K562 (cell line): ENCODE measurements at regions not wholly inside any gene's neighbourhood (a gene's known extent, or its start where the extent isn't known, plus 50 kb on each side); places are given as distances from the start of the nearest gene placed in this dataset.

Source experiments
- ATAC-seq: fragments of 200-7000 bp; cut with Tn5 transposase; 3 replicates; pipeline ENCODE4 v1.9.1; 2020; ENCODE audit warnings: moderate library complexity
- BruUV-seq: library from RNA; stranded (reverse); fragments of 400-500 nt; replicated peaks from 2 replicates; lab custom pipeline; 2021; lab: Mats Ljungman, UMichigan
- CTCF ChIA-PET: fragments of 300-600 bp; formaldehyde crosslinking; extraction: SDS; loops from one replicate; lab custom pipeline; 2021; ENCODE audit warnings: low intra/inter-chr PET ratio; lab: Yijun Ruan, JAX
- POLR2A ChIA-PET: fragments of 300-600, 350-650 bp; sonication (Branson Sonifier 250); formaldehyde crosslinking; extraction: SDS; loops from one replicate; lab custom pipeline; 2021; ENCODE audit warnings: antibody characterized with exemption, inconsistent platforms; lab: Yijun Ruan, JAX
- DNase-seq, 4 experiments: peaks; one replicate each; pipeline versions ENCODE4 v3.0.0 to v3.0.0-alpha.2; 2011 to 2018; ENCODE audit warnings: low spot score in 3 of 4, mixed read lengths in 3 of 4; ENCODE audit errors: extremely low read depth in 1 of 4
- FAIRE-seq: peaks from 2 replicates; lab custom pipeline; 2011; peaks lifted over from hg19 to GRCh38; lab: Jason Lieb, UNC
- H2AFZ ChIP-seq: 2 replicates; pipeline ENCODE4 v1.6.0; 2011; ENCODE audit warnings: low read depth, low read length, control low read depth, inconsistent platforms
- H3K27ac ChIP-seq: fragments of 200-600 bp; 3 replicates; pipeline ENCODE4 v1.8.0; 2011; ENCODE audit warnings: low read depth, mild to moderate bottlenecking, control low read depth, inconsistent platforms, low read length, moderate library complexity, mixed read lengths; ENCODE audit errors: extremely low read depth
- H3K27me3 ChIP-seq, 2 experiments: fragments of 300-600 bp in 1 of 2; 2 replicates in 1 of 2; 3 replicates in 1 of 2; pipeline versions ENCODE4 v1.6.0 to v1.8.0; 2011; ENCODE audit warnings: inconsistent platforms in 2 of 2, low read length in 2 of 2, mild to moderate bottlenecking in 1 of 2, mixed read lengths in 1 of 2, moderate library complexity in 1 of 2; ENCODE audit not compliant: control insufficient read depth in 2 of 2, insufficient read depth in 2 of 2
- H3K36me3 ChIP-seq: fragments of 300-600 bp; 3 replicates; pipeline ENCODE4 v1.8.0; 2011; ENCODE audit warnings: mild to moderate bottlenecking, low read length, inconsistent platforms; ENCODE audit not compliant: control insufficient read depth, insufficient read depth
- H3K4me1 ChIP-seq, 2 experiments: fragments of 200-600 bp in 1 of 2; replicated peaks in 1 of 2; 2 replicates in 1 of 2; 3 replicates in 1 of 2; pipeline versions ENCODE4 v1.5.1 to v1.8.0; 2011; ENCODE audit warnings: inconsistent platforms in 2 of 2, low read length in 2 of 2, mild to moderate bottlenecking in 1 of 2, mixed read lengths in 1 of 2, moderate library complexity in 1 of 2; ENCODE audit not compliant: control insufficient read depth in 2 of 2, insufficient read depth in 2 of 2
- H3K4me2 ChIP-seq: 2 replicates; pipeline ENCODE4 v1.6.1; 2011; ENCODE audit warnings: low read length, control low read depth, inconsistent platforms, mixed read lengths; ENCODE audit not compliant: insufficient read depth
- H3K4me3 ChIP-seq: fragments of 200-600 bp; sonication (generic), shearing (Covaris generic); 2 replicates; pipeline ENCODE4 v1.5.1; 2016; ENCODE audit warnings: control low read depth, inconsistent platforms
- H3K79me2 ChIP-seq: fragments of 200-600 bp; 3 replicates; pipeline ENCODE4 v1.8.0; 2011; ENCODE audit warnings: low read length, inconsistent platforms; ENCODE audit not compliant: control insufficient read depth, insufficient read depth
- H3K9ac ChIP-seq, 2 experiments: 2 replicates each; pipeline versions ENCODE4 v1.6.0 to v1.6.1; 2011; ENCODE audit warnings: low read depth in 2 of 2, low read length in 2 of 2, control low read depth in 1 of 2, inconsistent platforms in 1 of 2, mild to moderate bottlenecking in 1 of 2, mixed read lengths in 1 of 2; ENCODE audit not compliant: insufficient read depth in 1 of 2
- H3K9me1 ChIP-seq: one replicate; pipeline ENCODE4 v1.6.0; 2011; ENCODE audit warnings: inconsistent platforms, mild to moderate bottlenecking, low read length, moderate library complexity; ENCODE audit not compliant: control insufficient read depth, insufficient read depth
- H3K9me3 ChIP-seq: replicated peaks from 2 replicates; pipeline ENCODE4 v1.5.1; 2011; ENCODE audit warnings: low read depth, low read length, inconsistent platforms; ENCODE audit not compliant: control insufficient read depth, insufficient read depth
- H4K20me1 ChIP-seq: replicated peaks from 2 replicates; pipeline ENCODE4 v1.6.1; 2011; ENCODE audit warnings: low read length, inconsistent platforms, mixed read lengths; ENCODE audit not compliant: control insufficient read depth, insufficient read depth
- CXXC5 ChIP-seq: fragments of 250-450 bp; sonication (Bioruptor Pico); IDR thresholded peaks from 2 replicates; pipeline ENCODE4 v1.8.0; 2022; ENCODE audit warnings: inconsistent platforms, mild to moderate bottlenecking, moderate library complexity
- HCFC1 ChIP-seq: IDR thresholded peaks from 2 replicates; pipeline ENCODE4 v1.6.1; 2012; ENCODE audit warnings: low read depth, low read length, improper control_type of control experiment
- HOXB6 ChIP-seq: fragments of 250-450 bp; sonication (Bioruptor Pico); IDR thresholded peaks from 2 replicates; pipeline ENCODE4 v1.5.1; 2022; ENCODE audit warnings: mild to moderate bottlenecking, borderline replicate concordance
- KAT2B ChIP-seq: IDR thresholded peaks from one replicate; pipeline ENCODE4 v1.6.1; 2012; ENCODE audit warnings: low read depth, mild to moderate bottlenecking, control low read depth, inconsistent platforms, low read length, moderate library complexity
- NBN ChIP-seq: fragments of 450-650 bp; IDR thresholded peaks from 2 replicates; pipeline ENCODE4 v1.6.1; 2016; ENCODE audit warnings: low read depth, mild to moderate bottlenecking
- PPARD ChIP-seq: fragments of 250-450 bp; sonication (Bioruptor Pico); IDR thresholded peaks from 2 replicates; pipeline ENCODE4 v1.8.0; 2022; ENCODE audit warnings: inconsistent platforms, mild to moderate bottlenecking, moderate library complexity
- STAT5A ChIP-seq: IDR thresholded peaks from 2 replicates; pipeline ENCODE4 v1.6.1; 2012; ENCODE audit warnings: low read length, inconsistent platforms, borderline replicate concordance
- THRAP3 ChIP-seq: fragments of 450-650 bp; IDR thresholded peaks from 2 replicates; pipeline ENCODE4 v1.6.1; 2016; ENCODE audit warnings: mild to moderate bottlenecking, inconsistent platforms, borderline replicate concordance
- ZC3H4 ChIP-seq: sonication (generic); formaldehyde crosslinking; IDR thresholded peaks from 2 replicates; pipeline ENCODE4 v1.9.0; 2021; ENCODE audit warnings: missing genetic modification reagents, borderline replicate concordance
- ZC3H8 ChIP-seq: fragments of 450-650 bp; IDR thresholded peaks from 2 replicates; pipeline ENCODE4 v1.6.1; 2017
- ZNF239 ChIP-seq: fragments of 250-450 bp; sonication (Bioruptor Pico); IDR thresholded peaks from 2 replicates; pipeline ENCODE4 v1.4.0; 2020; ENCODE audit warnings: mild to moderate bottlenecking
- ZNF354B ChIP-seq: fragments of 250-450 bp; sonication (Bioruptor Pico); IDR thresholded peaks from 2 replicates; pipeline ENCODE4 v1.4.0; 2020
- ZNF707 ChIP-seq: fragments of 250-450 bp; sonication (Bioruptor Pico); conservative IDR thresholded peaks from 2 replicates; pipeline ENCODE4 v1.8.0; 2022; ENCODE audit warnings: inconsistent platforms, mild to moderate bottlenecking, moderate library complexity
- ZNF830 ChIP-seq: fragments of 250-450 bp; sonication (Bioruptor Pico); IDR thresholded peaks from 2 replicates; pipeline ENCODE4 v1.5.0; 2021; ENCODE audit warnings: mild to moderate bottlenecking
- WGBS: fragments of 100-300 bp; shearing (Covaris generic); methylation state at CpG from one replicate; pipeline ENCODE4 v1.1.6; 2016; ENCODE audit warnings: low coverage, mixed read lengths; ENCODE audit not compliant: insufficient coverage; ENCODE audit errors: missing lambda C conversion rate; 5-methylcytosine and 5-hydroxymethylcytosine counted together
- in situ Hi-C: fragments of 300-500 bp; cut with MboI; formaldehyde crosslinking; loops from 4 replicates; pipeline ENCODE4 v1.15.0; 2018; ENCODE audit warnings: inconsistent platforms, mixed read lengths
- intact Hi-C: fragments of 100-400 bp; cut with micrococcal nuclease; formaldehyde crosslinking; loops from 2 replicates; pipeline ENCODE4 v1.14.2; 2022
- TF ChIP-seq, protein P1 (sequence below): fragments of 450-650 bp; IDR thresholded peaks from 2 replicates; pipeline ENCODE4 v1.6.1; 2016
- TF ChIP-seq, protein P2 (sequence below): sonication (generic); formaldehyde crosslinking; IDR thresholded peaks from 2 replicates; pipeline ENCODE4 v1.8.0; 2022; ENCODE audit warnings: missing genetic modification reagents, mild to moderate bottlenecking, borderline replicate concordance
- TF ChIP-seq, protein P3 (sequence below): fragments of 250-450 bp; sonication (Bioruptor Pico); IDR thresholded peaks from 2 replicates; pipeline ENCODE4 v1.5.0; 2020; ENCODE audit warnings: mild to moderate bottlenecking
- TF ChIP-seq, protein P4 (sequence below): fragments of 250-450 bp; sonication (Bioruptor Pico); IDR thresholded peaks from 2 replicates; pipeline ENCODE4 v1.8.0; 2021; ENCODE audit warnings: moderate library complexity, mild to moderate bottlenecking, inconsistent platforms

DNA sequence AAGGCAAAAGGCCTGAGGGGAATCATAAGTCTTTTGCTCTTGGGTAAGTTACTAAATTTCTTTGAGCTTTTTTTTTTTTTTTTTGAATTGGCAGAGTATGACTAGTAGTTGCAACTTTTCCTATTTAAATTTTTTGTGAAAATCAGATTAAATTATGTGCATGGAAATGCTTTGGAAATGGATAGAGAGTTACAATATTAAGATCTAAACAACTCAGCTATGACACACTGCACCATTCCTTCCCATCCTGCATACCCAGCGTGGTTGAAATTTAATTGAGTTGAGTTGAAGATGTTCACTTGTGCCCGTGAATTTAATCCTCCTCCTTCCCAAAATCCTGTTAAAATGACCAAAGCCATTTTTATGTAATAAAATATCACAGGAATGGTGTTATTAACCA, 296.4 kb downstream of the ACTL7B start (continued):
- no peak for TF ChIP-seq ZNF354B (CRISPR knock-in tag)
- no peak for TF ChIP-seq THRAP3
- TF ChIP-seq, protein P1, sequence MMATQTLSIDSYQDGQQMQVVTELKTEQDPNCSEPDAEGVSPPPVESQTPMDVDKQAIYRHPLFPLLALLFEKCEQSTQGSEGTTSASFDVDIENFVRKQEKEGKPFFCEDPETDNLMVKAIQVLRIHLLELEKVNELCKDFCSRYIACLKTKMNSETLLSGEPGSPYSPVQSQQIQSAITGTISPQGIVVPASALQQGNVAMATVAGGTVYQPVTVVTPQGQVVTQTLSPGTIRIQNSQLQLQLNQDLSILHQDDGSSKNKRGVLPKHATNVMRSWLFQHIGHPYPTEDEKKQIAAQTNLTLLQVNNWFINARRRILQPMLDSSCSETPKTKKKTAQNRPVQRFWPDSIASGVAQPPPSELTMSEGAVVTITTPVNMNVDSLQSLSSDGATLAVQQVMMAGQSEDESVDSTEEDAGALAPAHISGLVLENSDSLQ = no peak
- no peak for TF ChIP-seq KAT2B
- TF ChIP-seq NBN = no peak

DNA sequence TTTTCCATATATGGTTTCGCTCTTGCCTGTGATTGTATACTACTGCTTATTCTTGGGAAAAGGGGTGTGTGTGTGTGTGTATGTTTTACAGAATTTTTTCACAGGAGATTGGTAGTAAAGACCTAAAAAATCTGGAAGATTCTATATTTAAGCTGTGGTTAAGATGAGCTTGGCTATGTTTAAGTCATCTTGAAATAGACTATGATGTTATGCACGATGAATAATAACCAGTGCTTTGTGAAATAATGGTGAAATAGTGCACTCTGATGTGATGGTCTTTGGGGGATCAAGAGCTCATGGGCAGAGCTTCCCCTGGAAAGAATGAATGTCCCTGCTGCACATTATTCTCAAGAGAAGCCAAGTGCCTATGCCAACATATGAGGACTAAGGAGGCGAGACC, 301.0 kb downstream of the ACTL7B start:
- DNase-seq (no peak), ATAC-seq (no peak), FAIRE-seq (no peak)
- WGBS = 0% methylated on average over 3 of the region's 3 CpGs
- Histone ChIP-seq H2AFZ (no peak overlapping the region), H3K27me3 (peaks cover 0 to 4% of the 10 kb centered on the region in 2 experiments; a peak in 1 of 5 replicates), H3K27ac (no peak overlapping the region), H3K4me2 (no peak overlapping the region), H3K9ac (no peak overlapping the region), H3K79me2 (no peaks in the 10 kb centered on the region), H3K36me3 (no peaks in the 10 kb centered on the region), H3K4me1 (no peaks in the 10 kb centered on the region), H3K9me3 (no peaks in the 10 kb centered on the region), H3K4me3 (no peak overlapping the region), H4K20me1 (no peaks in the 10 kb centered on the region), H3K9me1 (no peaks in the 10 kb centered on the region)
- CTCF ChIA-PET = no interaction called here
- in situ Hi-C loops (no loop called here), intact Hi-C loops (no loop called here)
- BruUV-seq = no TSS peak
- POLR2A ChIA-PET = no interaction called here
- no peak for TF ChIP-seq ZNF707
- no peak for TF ChIP-seq ZNF239 (CRISPR knock-in tag)
- no peak for TF ChIP-seq CXXC5 (CRISPR knock-in tag)
- no peak for TF ChIP-seq PPARD (CRISPR knock-in tag)
- no peak for TF ChIP-seq ZC3H8
- TF ChIP-seq, protein P2, sequence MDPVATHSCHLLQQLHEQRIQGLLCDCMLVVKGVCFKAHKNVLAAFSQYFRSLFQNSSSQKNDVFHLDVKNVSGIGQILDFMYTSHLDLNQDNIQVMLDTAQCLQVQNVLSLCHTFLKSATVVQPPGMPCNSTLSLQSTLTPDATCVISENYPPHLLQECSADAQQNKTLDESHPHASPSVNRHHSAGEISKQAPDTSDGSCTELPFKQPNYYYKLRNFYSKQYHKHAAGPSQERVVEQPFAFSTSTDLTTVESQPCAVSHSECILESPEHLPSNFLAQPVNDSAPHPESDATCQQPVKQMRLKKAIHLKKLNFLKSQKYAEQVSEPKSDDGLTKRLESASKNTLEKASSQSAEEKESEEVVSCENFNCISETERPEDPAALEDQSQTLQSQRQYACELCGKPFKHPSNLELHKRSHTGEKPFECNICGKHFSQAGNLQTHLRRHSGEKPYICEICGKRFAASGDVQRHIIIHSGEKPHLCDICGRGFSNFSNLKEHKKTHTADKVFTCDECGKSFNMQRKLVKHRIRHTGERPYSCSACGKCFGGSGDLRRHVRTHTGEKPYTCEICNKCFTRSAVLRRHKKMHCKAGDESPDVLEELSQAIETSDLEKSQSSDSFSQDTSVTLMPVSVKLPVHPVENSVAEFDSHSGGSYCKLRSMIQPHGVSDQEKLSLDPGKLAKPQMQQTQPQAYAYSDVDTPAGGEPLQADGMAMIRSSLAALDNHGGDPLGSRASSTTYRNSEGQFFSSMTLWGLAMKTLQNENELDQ (CRISPR knock-in tag) = no peak
- TF ChIP-seq, protein P3, sequence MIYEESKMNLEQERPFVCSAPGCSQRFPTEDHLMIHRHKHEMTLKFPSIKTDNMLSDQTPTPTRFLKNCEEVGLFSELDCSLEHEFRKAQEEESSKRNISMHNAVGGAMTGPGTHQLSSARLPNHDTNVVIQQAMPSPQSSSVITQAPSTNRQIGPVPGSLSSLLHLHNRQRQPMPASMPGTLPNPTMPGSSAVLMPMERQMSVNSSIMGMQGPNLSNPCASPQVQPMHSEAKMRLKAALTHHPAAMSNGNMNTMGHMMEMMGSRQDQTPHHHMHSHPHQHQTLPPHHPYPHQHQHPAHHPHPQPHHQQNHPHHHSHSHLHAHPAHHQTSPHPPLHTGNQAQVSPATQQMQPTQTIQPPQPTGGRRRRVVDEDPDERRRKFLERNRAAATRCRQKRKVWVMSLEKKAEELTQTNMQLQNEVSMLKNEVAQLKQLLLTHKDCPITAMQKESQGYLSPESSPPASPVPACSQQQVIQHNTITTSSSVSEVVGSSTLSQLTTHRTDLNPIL (CRISPR knock-in tag) = no peak
- no peak for TF ChIP-seq ZC3H4 (CRISPR knock-in tag)
- no peak for TF ChIP-seq HOXB6 (CRISPR knock-in tag)
- TF ChIP-seq STAT5A = no peak
- no peak for TF ChIP-seq HCFC1
- TF ChIP-seq ZNF830 (CRISPR knock-in tag) = no peak
- TF ChIP-seq, protein P4, sequence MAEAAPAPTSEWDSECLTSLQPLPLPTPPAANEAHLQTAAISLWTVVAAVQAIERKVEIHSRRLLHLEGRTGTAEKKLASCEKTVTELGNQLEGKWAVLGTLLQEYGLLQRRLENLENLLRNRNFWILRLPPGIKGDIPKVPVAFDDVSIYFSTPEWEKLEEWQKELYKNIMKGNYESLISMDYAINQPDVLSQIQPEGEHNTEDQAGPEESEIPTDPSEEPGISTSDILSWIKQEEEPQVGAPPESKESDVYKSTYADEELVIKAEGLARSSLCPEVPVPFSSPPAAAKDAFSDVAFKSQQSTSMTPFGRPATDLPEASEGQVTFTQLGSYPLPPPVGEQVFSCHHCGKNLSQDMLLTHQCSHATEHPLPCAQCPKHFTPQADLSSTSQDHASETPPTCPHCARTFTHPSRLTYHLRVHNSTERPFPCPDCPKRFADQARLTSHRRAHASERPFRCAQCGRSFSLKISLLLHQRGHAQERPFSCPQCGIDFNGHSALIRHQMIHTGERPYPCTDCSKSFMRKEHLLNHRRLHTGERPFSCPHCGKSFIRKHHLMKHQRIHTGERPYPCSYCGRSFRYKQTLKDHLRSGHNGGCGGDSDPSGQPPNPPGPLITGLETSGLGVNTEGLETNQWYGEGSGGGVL (CRISPR knock-in tag) = no peak
